Uterus (tissue), 2 donors: ENCODE measurements at regions not wholly inside any gene's neighbourhood (a gene's known extent, or its start where the extent isn't known, plus 50 kb on each side); places are given as distances from the start of the nearest gene placed in this dataset.

Experiments used
- POLR2A ChIP-seq, 2 donors: fragments of 450-650 bp; IDR thresholded peaks; one replicate each; pipeline ENCODE4 v1.6.1; 2016; ENCODE audit warnings: antibody characterized with exemption in 2 of 2, mild to moderate bottlenecking in 1 of 2, moderate library complexity in 1 of 2
- TF ChIP-seq, protein P1 (sequence below), 4 experiments: fragments of 200-600 bp in 2 of 4; fragments of 450-650 bp in 2 of 4; sonication (generic) in 2 of 4; IDR thresholded peaks; one replicate each; pipeline ENCODE4 v1.5.1; 2016 to 2019; ENCODE audit warnings: antibody characterized with exemption in 4 of 4, mild to moderate bottlenecking in 2 of 4, moderate library complexity in 1 of 4

GRCh38 chr1:53384796-53385195 lies 56.9 kb upstream of the LRP8 start:
- TF ChIP-seq, protein P1, sequence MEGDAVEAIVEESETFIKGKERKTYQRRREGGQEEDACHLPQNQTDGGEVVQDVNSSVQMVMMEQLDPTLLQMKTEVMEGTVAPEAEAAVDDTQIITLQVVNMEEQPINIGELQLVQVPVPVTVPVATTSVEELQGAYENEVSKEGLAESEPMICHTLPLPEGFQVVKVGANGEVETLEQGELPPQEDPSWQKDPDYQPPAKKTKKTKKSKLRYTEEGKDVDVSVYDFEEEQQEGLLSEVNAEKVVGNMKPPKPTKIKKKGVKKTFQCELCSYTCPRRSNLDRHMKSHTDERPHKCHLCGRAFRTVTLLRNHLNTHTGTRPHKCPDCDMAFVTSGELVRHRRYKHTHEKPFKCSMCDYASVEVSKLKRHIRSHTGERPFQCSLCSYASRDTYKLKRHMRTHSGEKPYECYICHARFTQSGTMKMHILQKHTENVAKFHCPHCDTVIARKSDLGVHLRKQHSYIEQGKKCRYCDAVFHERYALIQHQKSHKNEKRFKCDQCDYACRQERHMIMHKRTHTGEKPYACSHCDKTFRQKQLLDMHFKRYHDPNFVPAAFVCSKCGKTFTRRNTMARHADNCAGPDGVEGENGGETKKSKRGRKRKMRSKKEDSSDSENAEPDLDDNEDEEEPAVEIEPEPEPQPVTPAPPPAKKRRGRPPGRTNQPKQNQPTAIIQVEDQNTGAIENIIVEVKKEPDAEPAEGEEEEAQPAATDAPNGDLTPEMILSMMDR (IDR thresholded peaks at IDR 0.05): no peak
- no peak for TF ChIP-seq POLR2A (IDR thresholded peaks at IDR 0.05)
